Posterior vena cava (tissue), 2 donors: ENCODE measurements at regions not wholly inside any gene's neighbourhood (a gene's known extent, or its start where the extent isn't known, plus 50 kb on each side); places are given as distances from the start of the nearest gene placed in this dataset.
"Not testable (repeated sequence)": the region's sequence is repeated elsewhere in the genome, so short reads cannot be mapped to it uniquely, and the experiment has no call there.

ENCODE experiments used
- DNase-seq: peaks from one replicate; pipeline ENCODE4 v3.0.0-alpha.2; 2020; ENCODE audit warnings: low spot score
- intact Hi-C, 2 donors: fragments of 100-400 bp; cut with DNase I; formaldehyde crosslinking; loops; one replicate each; pipeline versions ENCODE4 v1.14.1 to v1.14.2; 2022 to 2023
- donor health status: DM: yes; HTN: yes; CAD: no.
- donor health status: DM: yes; HTN: yes; CAD: no.

GRCh38 chr5:89662499-89662898, 747.1 kb downstream of the CETN3 start:
- no peak for DNase-seq

GRCh38 chr5:89638871-89639270, 755.9 kb upstream of the MEF2C start:
- no peak for DNase-seq

More at GRCh38 chr5:89662499-89662898, 747.1 kb downstream of the CETN3 start:
- intact Hi-C loops, result no loop called here

GRCh38 chr5:89634176-89634575, 751.2 kb upstream of the MEF2C start:
- intact Hi-C loops, DNase-seq: not testable (repeated sequence)

More at GRCh38 chr5:89638871-89639270, 755.9 kb upstream of the MEF2C start:
- intact Hi-C loops, result no loop called here

GRCh38 chr5:89630064-89630463, 747.1 kb upstream of the MEF2C start:
- DNase-seq, intact Hi-C loops: not testable (repeated sequence)

- no peak for DNase-seq
- intact Hi-C loops, result no loop called here
Observed at GRCh38 chr5:89628876-89629635, 746.1 kb upstream of the MEF2C start.

- intact Hi-C loops, result no loop called here
- DNase-seq, result no peak
Observed at GRCh38 chr5:89615839-89616518, 733.0 kb upstream of the MEF2C start.

- DNase-seq, result no peak
- intact Hi-C loops, result no loop called here
Observed at GRCh38 chr5:89613222-89613956, 730.4 kb upstream of the MEF2C start.

- intact Hi-C loops, result no loop called here
- no peak for DNase-seq
Observed at GRCh38 chr5:89606939-89607534, 724.1 kb upstream of the MEF2C start.

GRCh38 chr5:89604342-89604741, 721.4 kb upstream of the MEF2C start:
- intact Hi-C loops, result no loop called here
- no peak for DNase-seq

- DNase-seq, result no peak
- intact Hi-C loops, result no loop called here
Observed at GRCh38 chr5:89601880-89602279, 718.9 kb upstream of the MEF2C start.

- DNase-seq, result no peak
- intact Hi-C loops, result no loop called here
Observed at GRCh38 chr5:89597878-89598277, 714.9 kb upstream of the MEF2C start.

- DNase-seq, result no peak
- intact Hi-C loops, result no loop called here
Observed at GRCh38 chr5:89596821-89597220, 713.8 kb upstream of the MEF2C start.

- intact Hi-C loops, result no loop called here
- no peak for DNase-seq
Observed at GRCh38 chr5:89595056-89595455, 712.1 kb upstream of the MEF2C start.

- intact Hi-C loops, result no loop called here
- no peak for DNase-seq
Observed at GRCh38 chr5:89584339-89584956, 701.5 kb upstream of the MEF2C start.

GRCh38 chr5:89583534-89583933, 700.5 kb upstream of the MEF2C start:
- intact Hi-C loops, result no loop called here
- DNase-seq, result no peak

- DNase-seq, result no peak
- intact Hi-C loops, result no loop called here
Observed at GRCh38 chr5:89582768-89583339, 699.9 kb upstream of the MEF2C start.

GRCh38 chr5:89580976-89581375, 698.0 kb upstream of the MEF2C start:
- no peak for DNase-seq
- intact Hi-C loops, result no loop called here

GRCh38 chr5:89575319-89575718, 692.3 kb upstream of the MEF2C start:
- intact Hi-C loops, result no loop called here
- DNase-seq, result no peak

- intact Hi-C loops, result no loop called here
- no peak for DNase-seq
Observed at GRCh38 chr5:89573345-89573744, 690.4 kb upstream of the MEF2C start.
